HCT116 (cell line): ENCODE measurements at regions not wholly inside any gene's neighbourhood (a gene's known extent, or its start where the extent isn't known, plus 50 kb on each side); places are given as distances from the start of the nearest gene placed in this dataset.

Source experiments
- ATAC-seq: fragments of 200-7000 bp; cut with Tn5 transposase; 2 replicates; pipeline ENCODE4 v1.9.1; 2020; ENCODE audit warnings: mild to moderate bottlenecking, moderate library complexity
- BruUV-seq: library from RNA; stranded (reverse); fragments of 400-500 nt; replicated peaks from 2 replicates; lab custom pipeline; 2021; lab: Mats Ljungman, UMichigan
- CTCF ChIA-PET: fragments of 300-600 bp; sonication (Branson Sonifier 250); formaldehyde crosslinking; loops from one replicate; lab custom pipeline; 2021; ENCODE audit warnings: antibody characterized with exemption; lab: Charles Lee
- POLR2A ChIA-PET: fragments of 300-600, 350-600 bp; sonication (Branson Sonifier 250); formaldehyde crosslinking; loops from one replicate; lab custom pipeline; 2021; ENCODE audit warnings: antibody characterized with exemption; lab: Charles Lee
- RAD21 ChIA-PET, 2 experiments: fragments of 300-600 bp; sonication (Branson Sonifier 250); formaldehyde crosslinking; loops; one replicate each; lab custom pipeline; 2023; ENCODE audit warnings: low total read pairs in 2 of 2; ENCODE audit not compliant: uncharacterized antibody in 2 of 2, unreplicated experiment in 2 of 2, low non-redundant PET in 1 of 2; lab: Charles Lee
- DNase-seq: peaks from one replicate; pipeline ENCODE4 v3.0.0-alpha.2; 2010; ENCODE audit warnings: low read depth, low spot score
- H2AFZ ChIP-seq: fragments of 200-600 bp; shearing (Covaris generic), sonication (generic); 2 replicates; pipeline ENCODE4 v1.6.1; 2017; ENCODE audit warnings: low read depth, mixed run types, mixed read lengths, antibody characterized with exemption, low read length; ENCODE audit not compliant: poor library complexity, severe bottlenecking
- H3K27ac ChIP-seq: 2 replicates; pipeline ENCODE4 v1.5.1; 2012; ENCODE audit warnings: low read depth, low read length
- H3K27me3 ChIP-seq: fragments of 200-600 bp; sonication (generic); 2 replicates; pipeline ENCODE4 v1.6.1; 2016; ENCODE audit warnings: mixed run types, low read length, mixed read lengths; ENCODE audit not compliant: insufficient read depth
- H3K36me3 ChIP-seq, 2 experiments: fragments of 200-500 bp in 1 of 2; fragments of 200-600 bp in 1 of 2; sonication (Bioruptor generic) in 1 of 2; sonication (generic) in 1 of 2; 2 replicates each; pipeline versions ENCODE4 v1.5.1 to v1.6.1; 2014 to 2016; ENCODE audit warnings: low read length in 2 of 2, inconsistent platforms in 1 of 2, mixed read lengths in 1 of 2, mixed run types in 1 of 2; ENCODE audit not compliant: insufficient read depth in 2 of 2, control insufficient read depth in 1 of 2
- H3K4me1 ChIP-seq, 2 experiments: fragments of 200-600 bp in 1 of 2; sonication (generic) in 1 of 2; 2 replicates each; pipeline versions ENCODE4 v1.5.1 to v1.6.1; 2012 to 2017; ENCODE audit warnings: low read length in 2 of 2, inconsistent platforms in 1 of 2, mild to moderate bottlenecking in 1 of 2, mixed read lengths in 1 of 2, mixed run types in 1 of 2, moderate library complexity in 1 of 2; ENCODE audit not compliant: insufficient read depth in 2 of 2, control insufficient read depth in 1 of 2
- H3K4me2 ChIP-seq: fragments of 200-600 bp; sonication (generic); 2 replicates; pipeline ENCODE4 v1.6.1; 2017; ENCODE audit warnings: mixed run types, low read length, mixed read lengths
- H3K4me3 ChIP-seq, 2 experiments: fragments of 200-600 bp in 1 of 2; sonication (generic) in 1 of 2; replicated peaks in 1 of 2; 2 replicates each; pipeline ENCODE4 v1.5.1; 2011 to 2016; ENCODE audit warnings: low read length in 2 of 2, control low read depth in 1 of 2, low read depth in 1 of 2, mild to moderate bottlenecking in 1 of 2, mixed read lengths in 1 of 2, mixed run types in 1 of 2
- H3K79me2 ChIP-seq: fragments of 200-600 bp; sonication (generic); 2 replicates; pipeline ENCODE4 v1.6.1; 2017; ENCODE audit warnings: mild to moderate bottlenecking, mixed run types, low read length, moderate library complexity, mixed read lengths; ENCODE audit not compliant: insufficient read depth
- H3K9ac ChIP-seq: fragments of 200-600 bp; sonication (generic); 2 replicates; pipeline ENCODE4 v1.6.1; 2016; ENCODE audit warnings: low read length, mixed read lengths
- H3K9me2 ChIP-seq: fragments of 200-600 bp; sonication (generic), shearing (Covaris generic); 2 replicates; pipeline ENCODE4 v1.6.1; 2017; ENCODE audit warnings: mixed run types, mild to moderate bottlenecking, moderate library complexity; ENCODE audit not compliant: insufficient read depth
- H3K9me3 ChIP-seq, 2 experiments: fragments of 200-500 bp in 1 of 2; fragments of 200-600 bp in 1 of 2; sonication (Bioruptor generic) in 1 of 2; sonication (generic) in 1 of 2; 2 replicates each; pipeline ENCODE4 v1.6.1; 2014 to 2017; ENCODE audit warnings: low read length in 2 of 2, mixed read lengths in 2 of 2, inconsistent platforms in 1 of 2, low read depth in 1 of 2, mild to moderate bottlenecking in 1 of 2, mixed run types in 1 of 2, moderate library complexity in 1 of 2; ENCODE audit not compliant: control insufficient read depth in 1 of 2, insufficient read depth in 1 of 2
- H4K20me1 ChIP-seq: fragments of 200-600 bp; sonication (generic), shearing (Covaris generic); 2 replicates; pipeline ENCODE4 v1.6.1; 2017; ENCODE audit warnings: mixed run types, mild to moderate bottlenecking, moderate library complexity; ENCODE audit not compliant: insufficient read depth
- CBX3 ChIP-seq: IDR thresholded peaks from 2 replicates; pipeline ENCODE4 v1.6.1; 2012; ENCODE audit warnings: low read depth
- CTCF ChIP-seq, 3 experiments: fragments of 200-600 bp in 1 of 3; sonication (generic) in 1 of 3; IDR thresholded peaks in 2 of 3; conservative IDR thresholded peaks in 1 of 3; 2 replicates each; pipeline ENCODE4 v1.5.1; 2012 to 2017; ENCODE audit warnings: low read depth in 2 of 3, low read length in 2 of 3, antibody characterized with exemption in 1 of 3, borderline replicate concordance in 1 of 3, control low read depth in 1 of 3, mild to moderate bottlenecking in 1 of 3, mixed read lengths in 1 of 3, mixed run types in 1 of 3, moderate library complexity in 1 of 3; ENCODE audit not compliant: insufficient read depth in 1 of 3
- FOSL1 ChIP-seq: IDR thresholded peaks from 2 replicates; pipeline ENCODE4 v1.6.1; 2012; ENCODE audit warnings: low read depth
- JUND ChIP-seq: IDR thresholded peaks from 2 replicates; pipeline ENCODE4 v1.6.1; 2012
- POLR2A ChIP-seq: IDR thresholded peaks from 2 replicates; pipeline ENCODE4 v1.7.0; 2011; ENCODE audit warnings: borderline replicate concordance; ENCODE audit not compliant: insufficient read depth, insufficient read length; ENCODE audit errors: extremely low read depth
- POLR2AphosphoS5 ChIP-seq: IDR thresholded peaks from 2 replicates; pipeline ENCODE4 v1.6.1; 2011; ENCODE audit warnings: mild to moderate bottlenecking, low read depth, low read length, moderate library complexity
- SP1 ChIP-seq: IDR thresholded peaks from 2 replicates; pipeline ENCODE4 v1.6.1; 2012; ENCODE audit warnings: low read depth
- YY1 ChIP-seq: IDR thresholded peaks from 2 replicates; pipeline ENCODE4 v1.6.1; 2011; ENCODE audit warnings: low read length, low read depth, moderate library complexity, mild to moderate bottlenecking; ENCODE audit not compliant: insufficient replicate concordance; ENCODE audit errors: extremely low read depth
- ZFX ChIP-seq: fragments of 450-650 bp; IDR thresholded peaks from 2 replicates; pipeline ENCODE4 v1.6.1; 2017
- ZNF274 ChIP-seq: fragments of 200-500 bp; sonication (Bioruptor generic); IDR thresholded peaks from 2 replicates; pipeline ENCODE4 v1.6.1; 2014; ENCODE audit warnings: mild to moderate bottlenecking, low read depth, low read length, inconsistent platforms
- intact Hi-C: fragments of 100-400 bp; cut with micrococcal nuclease; formaldehyde crosslinking; loops from 2 replicates; pipeline ENCODE4 v1.10.0; 2022
- TF ChIP-seq, protein P1 (sequence below): IDR thresholded peaks from 2 replicates; pipeline ENCODE4 v1.6.1; 2012

- no peak for TF ChIP-seq CTCF (IDR thresholded peaks at IDR 0.05 in 2 of 3, conservative IDR thresholded peaks at IDR 0.05 in 1 of 3; ENCODE audit: borderline replicate concordance in 1 of 3, insufficient read depth in 1 of 3, low read depth in 2 of 3, low read length in 2 of 3)
- no peak for TF ChIP-seq POLR2AphosphoS5
- TF ChIP-seq JUND = no peak
- TF ChIP-seq POLR2A = no peak
- TF ChIP-seq SP1 = no peak
- no peak for TF ChIP-seq YY1
Measured at GRCh38 chr1:170407138-170407537, 124.8 kb upstream of the GORAB start (continued).

GRCh38 chr1:170407581-170407980 is 124.4 kb upstream of the GORAB start:
- H3K9ac ChIP-seq = no peak overlapping the region
- no peak overlapping the region for H3K4me2 ChIP-seq
- no peak for ATAC-seq
- H3K27ac ChIP-seq = no peak overlapping the region
- CTCF ChIA-PET = no interaction called here
- POLR2A ChIA-PET = no interaction called here
- no peaks in the 10 kb centered on the region for H3K4me1 ChIP-seq
- no peaks in the 10 kb centered on the region for H3K9me2 ChIP-seq
- H3K79me2 ChIP-seq = no peaks in the 10 kb centered on the region
- TF ChIP-seq ZFX (no peak), JUND (no peak), CTCF (IDR thresholded peaks at IDR 0.05 in 2 of 3, conservative IDR thresholded peaks at IDR 0.05 in 1 of 3; ENCODE audit: borderline replicate concordance in 1 of 3, insufficient read depth in 1 of 3, low read depth in 2 of 3, low read length in 2 of 3) (no peak), CBX3 (no peak), POLR2AphosphoS5 (no peak), ZNF274 (no peak), FOSL1 (no peak)
- TF ChIP-seq, protein P1, sequence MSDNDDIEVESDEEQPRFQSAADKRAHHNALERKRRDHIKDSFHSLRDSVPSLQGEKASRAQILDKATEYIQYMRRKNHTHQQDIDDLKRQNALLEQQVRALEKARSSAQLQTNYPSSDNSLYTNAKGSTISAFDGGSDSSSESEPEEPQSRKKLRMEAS = no peak
- intact Hi-C loops = no loop called here
- no peaks in the 10 kb centered on the region for H4K20me1 ChIP-seq
- RAD21 ChIA-PET = no interaction called here
- H3K27me3 ChIP-seq = no peaks in the 10 kb centered on the region
- H3K36me3 ChIP-seq = no peaks in the 10 kb centered on the region
- no peak for DNase-seq
- no peaks in the 10 kb centered on the region for H3K9me3 ChIP-seq
- no peak overlapping the region for H3K4me3 ChIP-seq
- no peak overlapping the region for H2AFZ ChIP-seq
- no TSS peak for BruUV-seq
